ENCODE measurements at regions not wholly inside any gene's neighbourhood (a gene's known extent, or its start where the extent isn't known, plus 50 kb on each side); places are given as distances from the start of the nearest gene placed in this dataset.
"Not testable (repeated sequence)": the region's sequence is repeated elsewhere in the genome, so short reads cannot be mapped to it uniquely, and the experiment has no call there.

- FAIRE-seq, H3K9me3 ChIP-seq: not testable (repeated sequence)
Observed at GRCh38 chr15:84135931-84136456, 99.6 kb upstream of the GOLGA6L4 start.

GRCh38 chr15:84142888-84143337, 92.7 kb upstream of the GOLGA6L4 start:
- ATAC-seq, result peak; percentile 99 to 100 (median 100)
- no peaks in the 10 kb centered on the region for H3K27me3 ChIP-seq
- 2 to 11% methylated on average over 7 of the region's 7 CpGs for WGBS, 2 donors
- no peaks in the 10 kb centered on the region for H3K4me1 ChIP-seq
- peak in 5 of 6 donors; percentile 60 to 84 (median 76) for DNase-seq
- H3K27ac ChIP-seq, result no peak overlapping the region
- H3K4me3 ChIP-seq, result peak overlapping the region in 1 of 4 donors; percentile 11
- TF ChIP-seq CTCF (IDR thresholded peaks at IDR 0.05), result peak; percentile 68 to 81 (median 77)
- no peaks in the 10 kb centered on the region for H3K9me3 ChIP-seq
- no peak for FAIRE-seq
- intact Hi-C loops (cut with DNase I), result no loop called here
- no peaks in the 10 kb centered on the region for H3K36me3 ChIP-seq

More at GRCh38 chr15:84135931-84136456, 99.6 kb upstream of the GOLGA6L4 start:
- H3K36me3 ChIP-seq; ATAC-seq; DNase-seq; H3K27me3 ChIP-seq; H3K27ac ChIP-seq; intact Hi-C loops (cut with DNase I); H3K4me1 ChIP-seq; H3K4me3 ChIP-seq: not testable (repeated sequence)
- WGBS, 2 donors, result 93% methylated on average over 1 to 2 of the region's 3 CpGs

GRCh38 chr15:84143753-84144314, 91.7 kb upstream of the GOLGA6L4 start:
- FAIRE-seq (no peak), ATAC-seq (no peak), DNase-seq (no peak)
- Histone ChIP-seq H3K27ac (no peak overlapping the region), H3K4me1 (no peaks in the 10 kb centered on the region), H3K36me3 (no peaks in the 10 kb centered on the region), H3K4me3 (no peak overlapping the region), H3K9me3 (no peaks in the 10 kb centered on the region), H3K27me3 (no peaks in the 10 kb centered on the region)
- 82 to 92% methylated on average over 5 of the region's 5 CpGs for WGBS, 2 donors
- no peak for TF ChIP-seq CTCF (IDR thresholded peaks at IDR 0.05)
- intact Hi-C loops (cut with DNase I), result no loop called here

- WGBS, 2 donors, result 45 to 69% methylated on average over 8 of the region's 8 CpGs
- H3K36me3 ChIP-seq; intact Hi-C loops (cut with DNase I); ATAC-seq; H3K4me1 ChIP-seq; H3K9me3 ChIP-seq; DNase-seq; H3K4me3 ChIP-seq; H3K27ac ChIP-seq; FAIRE-seq; H3K27me3 ChIP-seq: not testable (repeated sequence)
Observed at GRCh38 chr15:84144946-84145345, 90.6 kb upstream of the GOLGA6L4 start.

GRCh38 chr15:84146299-84146698, 89.3 kb upstream of the GOLGA6L4 start:
- H3K27me3 ChIP-seq; H3K27ac ChIP-seq; H3K4me1 ChIP-seq; ATAC-seq; H3K36me3 ChIP-seq; FAIRE-seq; H3K4me3 ChIP-seq; intact Hi-C loops (cut with DNase I); H3K9me3 ChIP-seq; DNase-seq: not testable (repeated sequence)
- 71 to 82% methylated on average over 3 of the region's 3 CpGs for WGBS, 2 donors

- H3K4me1 ChIP-seq; ATAC-seq; H3K9me3 ChIP-seq; intact Hi-C loops (cut with DNase I); DNase-seq; H3K27ac ChIP-seq; H3K4me3 ChIP-seq; FAIRE-seq; H3K36me3 ChIP-seq; H3K27me3 ChIP-seq: not testable (repeated sequence)
- 85% methylated on average over 1 of the region's 2 CpGs; no CpG with 5 or more reads in 1 of the 2 donors for WGBS, 2 donors
Observed at GRCh38 chr15:84147307-84147706, 88.3 kb upstream of the GOLGA6L4 start.

Data from pancreas (tissue), 10 donors.